Lower leg skin (tissue), 3 donors: ENCODE measurements at regions not wholly inside any gene's neighbourhood (a gene's known extent, or its start where the extent isn't known, plus 50 kb on each side); places are given as distances from the start of the nearest gene placed in this dataset.

Source experiments
- CTCF ChIP-seq, 3 donors: fragments of 450-650 bp; IDR thresholded peaks; one replicate each; pipeline ENCODE4 v1.5.1; 2016; ENCODE audit warnings: antibody characterized with exemption in 3 of 3, mild to moderate bottlenecking in 3 of 3, moderate library complexity in 2 of 3
- POLR2A ChIP-seq, 2 donors: fragments of 450-650 bp; IDR thresholded peaks; one replicate each; pipeline ENCODE4 v1.6.1; 2016 to 2017; ENCODE audit warnings: antibody characterized with exemption in 2 of 2, mild to moderate bottlenecking in 1 of 2, moderate library complexity in 1 of 2

GRCh38 chr7:157073335-157073734 lies 62.9 kb upstream of the MNX1 start:
- no peak for TF ChIP-seq CTCF (IDR thresholded peaks at IDR 0.05)
- TF ChIP-seq POLR2A (IDR thresholded peaks at IDR 0.05): no peak
